ENCODE measurements at regions not wholly inside any gene's neighbourhood (a gene's known extent, or its start where the extent isn't known, plus 50 kb on each side); places are given as distances from the start of the nearest gene placed in this dataset.

DNA sequence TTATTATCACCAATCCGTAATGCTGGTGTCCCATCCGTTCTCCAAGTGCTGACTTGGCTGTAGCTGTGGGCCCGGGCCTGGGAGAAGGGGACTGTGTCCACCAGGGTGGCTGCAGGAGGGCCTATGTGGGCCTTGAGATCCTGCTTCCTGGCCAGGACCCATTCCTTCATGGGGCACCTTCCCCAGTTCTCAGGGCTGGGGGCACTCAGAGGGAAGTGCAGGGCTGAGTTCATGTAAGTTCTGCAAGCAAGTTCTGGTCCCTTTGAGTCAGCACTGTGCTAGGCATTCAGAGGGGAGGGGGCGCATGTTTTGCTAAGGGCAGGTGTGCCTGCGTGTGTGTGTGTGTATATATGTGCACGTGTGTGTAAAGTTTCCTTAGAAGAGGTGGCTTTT is 94.0 kb downstream of the GLI2 start:
- DNase-seq = no peak

DNA sequence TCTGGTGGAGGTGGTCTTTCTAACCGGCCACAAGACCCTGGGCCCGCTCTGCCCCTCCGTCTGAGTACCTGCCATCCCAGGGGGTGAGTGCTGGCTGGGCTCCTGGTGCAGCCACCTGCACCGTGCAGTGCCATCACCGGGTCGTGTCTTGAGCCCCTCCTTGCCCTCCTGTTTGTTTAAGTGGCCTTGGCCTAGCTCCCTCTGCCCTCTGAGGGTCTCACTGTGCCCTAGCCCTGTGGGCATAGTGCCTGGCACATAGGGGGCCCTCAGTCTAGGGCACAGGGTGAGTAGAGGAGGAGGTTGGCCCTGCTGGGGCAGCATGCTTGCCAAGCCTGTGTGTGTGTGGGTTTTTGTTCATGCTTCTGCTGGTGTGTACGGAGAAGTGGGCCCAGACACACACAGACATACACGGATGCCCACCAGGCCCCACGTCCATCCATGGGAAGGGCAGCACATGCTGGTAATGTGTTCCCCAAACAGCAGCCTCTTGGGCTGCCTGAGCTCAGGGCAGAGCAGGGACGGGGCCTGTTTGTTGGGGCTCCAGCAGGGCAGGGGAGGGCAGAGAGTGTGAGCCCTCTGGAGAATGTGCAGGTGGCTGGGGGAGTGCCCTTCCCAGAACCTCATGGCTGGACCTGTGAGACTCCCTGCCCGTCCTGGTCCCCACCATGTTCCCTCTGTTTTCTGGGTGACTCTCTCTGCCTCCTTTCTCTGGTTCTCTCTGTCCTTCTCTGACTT is 94.6 kb downstream of the GLI2 start:
- DNase-seq = no peak

DNA sequence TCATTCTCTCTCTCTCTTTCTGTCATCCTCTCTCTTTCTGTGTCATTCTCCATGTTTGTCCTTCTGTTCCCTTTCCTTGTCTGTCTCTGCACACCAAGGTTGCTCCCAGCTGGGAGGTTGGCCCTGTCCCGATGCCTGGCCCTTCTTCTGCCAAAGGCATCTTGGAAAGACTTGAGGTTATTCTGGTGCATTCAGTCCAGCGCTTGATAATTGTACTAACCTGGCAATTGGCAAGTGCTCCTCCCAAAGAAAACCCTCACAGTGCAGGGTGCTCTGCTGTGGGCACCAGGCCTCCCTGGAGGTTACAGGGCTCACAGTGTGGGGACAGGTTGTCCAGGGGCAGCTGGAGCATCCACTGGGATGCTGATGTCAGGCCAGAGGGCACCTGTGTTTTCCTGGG is 95.4 kb downstream of the GLI2 start:
- DNase-seq = no peak

DNA sequence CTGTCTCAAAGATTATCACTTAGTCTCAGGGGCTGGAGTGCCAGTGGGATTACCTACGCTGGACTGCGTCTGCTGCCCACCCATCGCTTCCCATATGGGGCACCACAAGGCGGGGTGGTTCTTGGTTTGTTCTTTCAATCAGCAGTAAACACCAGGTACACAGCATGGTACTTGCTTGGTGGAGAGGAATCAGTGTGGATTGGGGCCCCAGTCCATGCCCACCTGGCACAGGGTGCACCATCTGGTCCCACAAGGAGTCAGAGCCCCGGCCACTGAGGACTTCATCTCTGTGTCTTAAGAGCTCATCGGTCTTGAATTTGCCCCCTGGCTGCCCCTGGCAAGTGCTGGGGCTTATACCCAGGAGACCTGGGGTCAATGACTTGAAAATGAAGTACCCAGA is 96.2 kb downstream of the GLI2 start:
- no peak for DNase-seq

DNA sequence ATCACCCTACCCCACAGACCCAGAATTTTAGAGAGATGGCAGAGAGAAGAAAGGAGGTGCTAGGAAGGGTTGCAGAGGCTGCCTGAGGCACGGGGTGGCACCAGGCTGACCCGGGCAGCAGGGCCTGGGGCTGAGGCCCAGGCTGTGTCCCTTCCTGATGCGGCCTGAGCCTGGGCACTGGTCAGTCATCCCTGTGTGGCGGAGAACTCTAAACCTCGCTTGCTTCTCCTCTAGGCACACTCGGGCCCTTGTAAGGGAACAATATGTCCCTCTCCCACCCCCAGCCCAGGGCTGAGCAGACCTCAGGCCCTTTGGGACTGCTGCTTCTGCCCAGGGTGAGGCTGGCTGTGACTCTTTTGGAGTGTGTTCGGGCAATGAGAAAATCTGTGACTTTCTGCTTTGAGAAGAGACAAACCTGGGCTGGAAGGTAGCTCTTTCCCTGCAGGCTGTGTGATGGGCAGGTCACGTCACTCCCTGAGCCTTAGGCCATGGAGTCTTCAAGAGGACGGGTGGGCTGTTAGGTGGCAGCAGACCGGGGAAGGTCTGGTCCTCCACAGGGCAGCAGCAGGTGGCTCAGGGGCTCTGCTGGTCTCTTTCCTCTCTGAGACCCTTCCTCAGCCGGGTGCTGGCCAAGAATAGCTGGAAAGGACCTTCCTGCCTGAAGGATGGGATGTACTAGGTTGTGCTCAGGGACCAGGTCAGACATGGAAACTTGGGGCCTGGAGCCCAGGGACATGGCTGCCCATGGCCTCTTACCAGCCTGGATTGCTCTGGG is 96.8 kb downstream of the GLI2 start:
- DNase-seq = no peak

DNA sequence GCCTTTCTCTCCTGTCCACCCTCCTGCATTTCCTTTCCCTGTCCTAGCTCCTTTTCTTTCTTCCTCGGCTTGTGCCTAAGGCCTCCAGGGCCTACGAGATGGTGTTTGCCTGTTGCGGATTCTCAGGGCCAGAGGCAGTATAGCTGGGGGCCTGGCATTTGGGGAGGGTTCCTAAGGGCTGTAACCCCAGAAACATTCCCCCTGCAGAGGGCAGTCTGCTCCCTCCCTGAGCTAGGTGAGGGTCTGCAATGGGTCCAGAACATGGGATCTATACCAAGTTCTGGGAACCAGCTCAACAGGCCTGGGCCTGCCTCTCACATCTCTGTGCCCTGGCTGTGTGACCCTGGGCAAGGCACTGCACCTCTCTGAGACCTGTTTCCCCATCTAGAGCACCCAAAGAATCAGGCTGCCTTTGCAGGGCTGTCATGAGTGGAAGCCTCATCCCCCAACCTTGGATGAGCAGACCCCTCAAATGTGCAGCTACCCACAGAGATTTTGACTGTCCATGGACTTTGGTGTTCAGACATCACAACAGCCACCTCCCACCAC is 97.5 kb downstream of the GLI2 start:
- DNase-seq = no peak

DNA sequence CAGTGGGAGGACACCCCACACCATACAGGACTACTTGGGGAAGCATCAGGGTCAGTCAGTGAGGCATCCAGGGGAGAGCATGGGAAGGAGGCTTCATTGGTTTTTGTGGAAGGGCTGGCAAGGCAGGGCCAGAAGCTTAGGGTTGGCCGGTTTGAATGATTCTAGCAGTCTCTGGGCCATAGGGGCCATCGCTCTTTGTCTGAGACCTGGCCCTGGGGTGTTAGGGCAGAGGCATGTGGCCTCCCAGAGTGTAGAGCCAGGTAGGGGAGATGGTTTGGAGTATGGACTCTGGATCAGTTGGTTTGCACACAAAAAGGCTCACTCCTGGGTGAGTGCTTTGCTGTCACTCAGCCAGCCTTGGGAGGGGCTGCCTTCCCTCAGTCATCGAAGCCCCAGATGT is 98.5 kb downstream of the GLI2 start:
- DNase-seq = no peak

DNA sequence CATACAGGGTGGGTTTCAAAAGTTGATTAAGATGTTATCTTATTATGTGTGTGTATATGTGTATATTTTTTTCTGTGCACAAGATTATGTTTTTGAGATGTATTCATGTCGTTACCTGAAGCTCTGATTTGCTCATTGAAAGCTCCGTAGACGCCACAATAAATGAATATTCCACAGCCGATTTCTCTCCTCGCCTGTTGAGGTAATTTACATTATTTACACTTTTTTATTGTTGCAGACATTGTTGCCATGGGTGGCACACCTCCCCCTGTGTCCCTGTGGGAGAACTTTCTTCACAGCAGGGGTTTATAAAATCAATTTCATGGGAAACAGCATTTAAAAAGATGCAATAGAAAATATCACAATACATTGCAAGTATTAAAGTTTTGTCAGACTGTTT is 100.6 kb downstream of the GLI2 start:
- DNase-seq = no peak

DNA sequence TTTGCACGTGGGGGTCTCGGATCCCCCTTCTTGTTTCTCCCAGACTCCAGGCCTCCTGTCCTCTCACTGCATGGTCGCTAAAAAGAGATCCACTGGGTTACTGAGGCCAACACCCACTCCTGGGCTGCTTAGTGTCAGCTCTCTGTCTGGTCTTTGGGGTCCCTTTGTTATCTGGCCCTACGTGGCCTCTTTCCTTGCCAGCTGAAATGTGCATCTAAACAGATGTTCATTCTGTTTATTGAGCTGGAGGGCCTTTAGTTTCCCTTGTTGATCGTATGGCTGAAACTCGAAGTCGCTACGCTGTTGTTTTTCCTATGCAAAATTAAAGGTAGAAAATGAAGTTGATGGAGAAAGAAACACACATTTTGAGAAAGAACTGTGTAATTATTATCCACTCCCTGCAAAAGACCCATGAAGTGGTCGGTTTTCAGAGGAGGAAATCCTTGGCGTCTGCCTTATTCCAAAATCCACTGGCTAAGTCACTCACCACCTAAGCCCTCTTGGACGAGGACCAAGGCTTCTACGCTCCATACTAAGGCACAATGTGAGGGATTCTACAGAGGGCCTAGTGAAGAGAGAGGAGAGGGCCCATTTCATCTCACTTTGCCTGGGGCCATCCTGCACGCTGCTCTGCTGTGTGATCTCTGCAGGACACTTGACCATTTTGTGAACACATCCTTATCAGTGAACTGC is 105.3 kb downstream of the GLI2 start:
- DNase-seq = no peak

DNA sequence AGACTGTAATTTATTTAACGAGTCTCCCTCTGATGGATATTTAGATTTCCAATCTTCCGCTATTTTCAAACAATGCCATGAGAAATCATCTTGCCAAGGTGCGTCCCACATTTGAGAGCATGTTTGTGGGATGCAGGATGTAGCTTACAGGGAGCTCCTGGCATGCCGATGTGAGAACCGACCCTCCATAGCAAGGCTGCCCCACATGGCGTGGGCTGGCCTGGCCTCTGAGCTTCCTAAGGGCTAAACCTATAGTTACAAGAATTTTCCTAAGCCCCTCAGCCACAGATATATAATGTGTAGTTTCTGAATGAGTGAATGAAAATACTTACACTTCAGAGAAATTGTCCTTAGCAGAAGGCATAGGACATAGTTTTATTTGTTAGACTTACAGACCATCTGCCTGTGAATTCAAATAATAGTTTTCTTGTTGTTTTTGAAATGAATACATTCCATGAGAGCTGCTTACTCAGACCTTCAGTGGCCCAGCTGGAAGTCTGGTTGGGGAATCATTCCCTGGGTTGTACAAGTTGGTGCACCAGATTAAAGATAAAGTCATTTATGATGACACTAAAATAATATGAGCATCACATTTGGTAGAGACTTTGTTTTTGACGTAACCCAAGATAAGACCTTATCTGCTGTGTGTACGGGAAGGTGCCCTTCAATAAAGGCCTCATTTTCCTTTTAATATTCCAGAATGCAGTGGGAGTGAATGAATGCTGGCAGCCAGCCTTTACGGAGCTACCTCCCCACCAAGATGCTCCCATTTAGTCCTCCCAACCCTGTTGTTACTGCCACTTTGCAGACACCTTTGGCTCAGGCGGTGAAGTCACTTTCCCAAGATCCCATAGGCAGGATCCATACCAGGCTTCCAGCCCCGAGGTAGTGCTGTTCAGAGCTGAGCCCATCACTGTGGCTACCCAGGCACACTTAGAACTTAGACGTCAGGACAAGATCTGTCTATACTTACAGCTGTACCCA is 107.1 kb downstream of the GLI2 start:
- no peak for DNase-seq

DNA sequence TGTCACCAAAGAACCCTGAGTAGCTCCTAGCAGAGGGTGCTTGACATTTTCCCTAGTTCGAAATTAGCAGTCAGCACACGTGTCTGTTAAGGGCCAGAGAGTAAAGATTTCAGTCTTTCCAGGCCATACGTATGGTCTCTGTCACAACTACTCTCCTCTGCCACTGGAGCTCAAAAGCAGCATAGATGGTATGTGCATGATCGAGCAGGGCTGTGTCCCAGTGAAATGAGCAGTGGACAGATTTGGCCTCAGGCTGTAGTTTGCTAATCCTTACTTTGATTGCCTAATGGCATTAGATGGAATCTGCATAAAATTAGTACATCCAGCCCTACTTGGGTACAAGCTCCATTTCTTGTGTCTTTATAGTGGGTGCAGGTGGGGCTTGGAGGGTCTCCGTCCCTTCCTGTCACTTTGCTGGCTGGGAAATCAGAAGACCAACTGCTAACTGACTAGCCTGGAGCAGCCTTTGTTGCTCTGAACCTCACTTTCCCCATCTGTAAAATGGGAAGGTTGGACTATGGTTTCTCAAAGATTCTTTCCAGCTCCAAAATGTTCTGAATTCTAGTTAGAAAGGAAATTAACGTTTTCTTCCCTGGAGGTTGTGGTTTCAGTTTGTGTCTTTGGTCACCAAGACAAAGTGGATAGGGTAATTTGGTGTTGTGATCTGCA is 108.5 kb downstream of the GLI2 start:
- DNase-seq = no peak

DNA sequence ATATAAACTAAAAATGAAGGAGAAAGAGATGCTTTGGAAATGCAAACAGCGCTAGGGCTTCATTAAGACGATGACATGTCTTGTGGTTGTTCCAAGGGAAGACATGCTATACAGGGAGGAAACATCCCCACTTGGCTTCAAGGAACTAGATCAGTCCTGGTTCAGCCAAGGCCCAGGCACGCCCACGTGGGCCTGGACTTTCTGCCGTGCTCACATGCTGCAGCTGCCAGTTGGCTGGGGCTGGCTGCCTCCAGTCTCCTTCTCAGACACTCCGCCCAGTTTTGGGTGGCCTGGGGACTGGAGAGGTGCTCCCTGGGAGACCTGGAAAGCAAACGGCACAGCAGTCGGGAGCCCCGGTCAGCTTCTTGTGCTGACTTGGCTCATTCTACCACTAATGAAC is 109.6 kb downstream of the GLI2 start:
- DNase-seq = no peak

DNA sequence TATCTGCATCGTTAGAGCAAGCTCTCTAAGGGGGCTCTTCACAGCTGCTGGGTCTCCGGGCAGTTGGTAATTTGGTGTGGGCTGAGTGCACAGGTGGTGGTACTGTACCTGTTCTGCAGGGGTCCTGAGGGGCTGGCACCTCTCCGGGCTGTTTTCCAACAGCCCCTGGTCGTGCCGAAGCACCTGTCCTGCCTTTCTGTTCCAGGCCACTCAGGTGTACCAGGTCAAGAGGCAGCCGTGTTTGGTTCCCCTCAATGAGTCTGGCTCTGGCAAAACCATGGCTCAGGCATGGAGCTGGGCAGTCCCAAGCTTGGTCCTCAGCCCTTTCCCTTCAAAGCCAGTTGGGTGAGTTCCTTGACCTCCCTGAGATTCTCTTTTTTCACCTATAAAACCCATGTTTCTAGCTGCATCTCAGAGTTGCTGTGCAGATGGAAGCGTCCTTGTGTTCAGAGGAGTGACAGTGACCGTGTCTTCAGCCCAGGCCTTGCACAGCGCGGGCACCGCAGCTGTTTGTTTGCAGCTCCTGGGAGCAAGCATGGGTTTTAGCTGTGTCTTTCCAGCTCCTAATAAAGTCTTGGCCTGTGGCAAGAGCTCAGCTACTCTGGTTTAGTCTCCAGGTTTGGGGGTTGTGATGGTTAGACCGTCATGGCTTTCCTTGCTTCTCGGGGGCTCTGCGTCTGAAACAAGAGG is 110.9 kb downstream of the GLI2 start:
- DNase-seq = no peak

DNA sequence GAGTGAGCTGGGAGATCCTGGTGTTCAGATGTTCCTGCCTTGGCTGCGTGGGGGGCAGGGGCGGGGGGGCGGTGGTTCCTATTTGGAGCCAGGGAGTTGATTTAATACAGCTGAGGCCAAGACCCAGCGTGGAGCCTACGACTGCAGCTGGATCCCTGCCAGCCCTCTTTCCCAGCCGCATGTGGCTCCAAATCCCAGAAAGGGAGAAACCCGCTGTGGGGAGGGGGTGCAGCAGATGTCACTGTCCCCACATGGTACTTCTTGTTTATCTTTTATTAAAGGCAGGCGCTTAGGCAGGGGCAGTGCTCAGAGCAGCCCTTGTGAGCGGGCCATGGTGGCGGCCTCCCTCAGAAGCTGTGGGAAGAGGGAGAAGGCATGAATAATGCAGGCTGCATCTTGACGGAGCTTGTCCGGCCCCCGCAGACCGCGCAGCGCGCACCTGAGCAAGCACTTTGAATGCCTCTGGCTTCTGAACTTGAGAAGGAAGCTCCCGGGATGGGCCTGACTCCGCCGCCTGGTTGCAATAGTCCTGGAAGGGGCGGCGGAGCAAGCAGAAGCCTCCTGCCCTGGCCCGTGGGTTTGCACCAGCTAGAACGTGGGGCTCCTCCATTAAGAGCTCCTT is 112.1 kb downstream of the GLI2 start:
- DNase-seq = no peak

DNA sequence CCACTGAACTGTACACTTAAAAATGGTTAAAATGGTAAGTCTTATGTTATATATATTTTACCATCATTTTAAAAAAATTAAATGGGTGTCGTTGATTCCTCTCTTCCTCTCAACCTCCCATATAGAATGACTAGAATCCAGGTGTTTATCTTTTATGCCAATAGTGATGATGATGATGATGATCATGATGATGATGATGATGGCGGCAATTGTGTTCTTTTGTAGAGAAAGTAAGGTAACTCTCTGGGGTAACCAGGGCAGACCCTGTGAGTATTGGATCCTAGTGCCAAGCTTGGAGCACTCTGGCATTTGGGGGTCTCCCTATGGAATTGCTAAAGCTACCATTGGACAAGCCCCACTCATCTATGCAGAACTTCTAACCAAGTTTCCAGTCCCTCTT is 113.6 kb downstream of the GLI2 start:
- DNase-seq = no peak

DNA sequence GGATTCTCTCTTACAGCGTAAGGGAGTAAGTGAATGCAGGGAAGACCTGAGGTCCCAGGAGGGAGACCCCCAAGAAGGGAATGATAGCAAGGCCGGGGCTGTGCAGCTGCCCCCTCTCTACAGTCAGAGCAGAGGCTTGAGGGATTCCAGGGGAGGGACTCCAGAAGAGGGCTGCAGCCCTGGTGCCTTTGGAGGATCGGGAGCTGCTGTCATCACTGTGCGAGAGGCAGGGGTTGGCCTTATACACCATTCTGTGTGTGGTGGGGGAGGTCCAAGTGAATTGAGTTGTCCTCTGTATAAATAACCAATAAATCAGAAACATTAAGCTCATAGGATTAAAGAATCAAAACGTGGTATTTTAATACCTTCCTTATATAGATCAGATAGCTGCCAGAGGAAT is 114.9 kb downstream of the GLI2 start:
- no peak for DNase-seq

DNA sequence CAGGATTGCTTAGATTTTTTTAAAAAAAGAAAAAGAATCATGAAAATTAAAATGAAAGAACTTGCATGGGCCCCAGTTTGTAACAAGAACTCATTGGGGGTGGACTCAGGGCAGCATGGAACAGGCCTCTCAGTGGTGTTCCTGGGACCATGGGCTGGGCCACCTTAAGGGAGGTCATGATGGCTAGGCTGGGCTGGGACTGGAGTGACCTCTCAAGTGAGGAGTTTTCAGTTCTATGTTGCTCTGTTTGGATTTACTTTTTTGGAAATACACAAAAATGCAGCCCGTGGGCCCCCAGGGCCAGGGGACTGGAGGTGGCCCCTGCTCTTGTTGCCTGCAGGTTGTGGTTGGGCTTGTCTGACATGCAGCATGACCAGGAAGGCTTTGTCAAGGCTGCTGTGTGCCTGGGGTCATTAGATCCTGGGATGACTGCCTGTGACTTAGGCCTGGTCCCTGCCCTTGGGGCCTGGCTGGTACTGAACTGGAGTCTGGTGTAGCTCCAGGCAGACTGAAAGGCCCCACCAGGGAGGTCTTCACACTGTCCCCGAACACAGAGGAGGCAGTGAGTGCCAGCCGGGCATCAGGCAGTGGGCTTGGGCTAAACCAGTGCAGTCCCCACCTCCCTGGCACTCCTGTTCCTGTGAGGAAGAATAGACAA is 115.6 kb downstream of the GLI2 start:
- no peak for DNase-seq

DNA sequence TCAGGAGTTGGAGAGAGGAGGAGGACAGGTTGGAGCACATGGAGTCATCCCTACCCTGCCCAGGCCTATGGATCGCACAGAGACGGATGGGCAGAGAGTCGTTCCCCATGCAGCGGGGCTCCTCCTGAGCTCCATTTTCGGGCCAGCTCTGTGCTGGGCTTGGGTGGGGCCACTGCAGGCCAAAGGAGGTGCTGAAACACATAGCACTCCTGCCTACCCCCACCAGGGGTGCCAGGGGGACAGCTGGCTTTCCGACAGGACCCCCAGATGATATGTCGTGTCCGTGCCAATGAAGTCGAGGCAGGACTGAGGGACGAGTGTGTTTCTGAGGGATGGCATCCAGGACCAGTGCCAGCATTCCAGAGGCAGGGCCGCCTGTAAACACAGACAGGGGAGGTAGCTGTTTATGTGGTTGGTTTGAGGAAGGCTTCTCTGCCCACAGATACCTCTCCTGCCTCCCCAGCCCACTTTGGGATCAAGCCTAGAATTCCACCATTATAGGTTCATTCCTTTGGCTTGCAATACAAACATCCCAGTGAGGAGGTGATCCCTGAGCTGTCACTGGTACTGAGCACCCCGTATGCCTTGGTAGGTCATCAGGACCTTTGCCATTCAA is 116.6 kb downstream of the GLI2 start:
- DNase-seq = no peak

DNA sequence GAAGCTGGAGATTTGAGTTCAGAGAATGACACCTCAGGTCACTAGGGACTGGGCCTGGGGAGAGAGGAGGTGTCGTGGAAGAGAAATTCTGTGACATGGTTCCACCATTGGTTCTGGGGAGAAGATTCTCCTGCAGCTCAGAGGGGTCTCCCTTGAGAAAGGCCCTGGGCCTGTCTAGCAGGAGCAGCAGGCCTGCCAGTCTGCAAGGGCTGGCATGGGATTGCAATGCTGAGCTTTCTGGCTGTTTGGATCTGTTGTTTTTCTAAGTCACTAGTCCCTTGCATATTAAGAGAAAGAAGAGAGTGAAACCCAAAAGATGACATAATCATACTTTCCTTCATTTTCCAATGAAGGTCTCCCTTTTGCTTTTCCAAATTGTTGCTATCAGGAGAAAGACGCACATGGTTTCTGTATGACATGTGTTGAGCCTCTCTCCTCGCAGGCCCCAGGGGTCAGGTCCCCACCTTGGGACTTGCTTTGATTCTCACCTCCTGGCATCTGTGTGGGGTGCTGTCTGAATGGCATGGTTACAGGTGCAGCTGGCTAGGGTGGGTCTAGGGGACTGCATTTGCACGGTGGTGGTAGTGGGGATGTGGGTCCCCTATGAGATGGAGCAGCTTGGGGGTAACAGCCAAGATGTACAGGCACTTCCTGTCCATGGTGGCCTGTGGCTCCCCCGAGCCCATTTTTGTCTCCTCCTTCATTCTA is 117.8 kb downstream of the GLI2 start:
- DNase-seq = no peak

Data from SW 1271 (cell line).